Adrenal gland (tissue), 5 donors: ENCODE measurements at regions not wholly inside any gene's neighbourhood (a gene's known extent, or its start where the extent isn't known, plus 50 kb on each side); places are given as distances from the start of the nearest gene placed in this dataset.

Source experiments
- CTCF ChIP-seq, 6 experiments: fragments of 450-650 bp in 4 of 6; fragments of 200-600 bp in 2 of 6; sonication (generic) in 1 of 6; IDR thresholded peaks; 1 replicate in 5 of 6; 2 replicates in 1 of 6; pipeline versions ENCODE4 v1.5.1 to v1.8.0; 2016 to 2021; ENCODE audit warnings: antibody characterized with exemption in 6 of 6, mild to moderate bottlenecking in 2 of 6, moderate library complexity in 1 of 6
- POLR2A ChIP-seq, 2 donors: fragments of 450-650 bp; IDR thresholded peaks; one replicate each; pipeline ENCODE4 v1.6.1; 2017; ENCODE audit warnings: antibody characterized with exemption in 2 of 2, mild to moderate bottlenecking in 2 of 2, moderate library complexity in 1 of 2
- donor health status: DM: no; HTN: no; CAD: no.

GRCh38 chr21:16797966-16798365 lies 714.9 kb upstream of the CXADR start:
- no peak for TF ChIP-seq CTCF (IDR thresholded peaks at IDR 0.05)
- no peak for TF ChIP-seq POLR2A (IDR thresholded peaks at IDR 0.05)
